HG02642 (cell line): ENCODE measurements at regions not wholly inside any gene's neighbourhood (a gene's known extent, or its start where the extent isn't known, plus 50 kb on each side); places are given as distances from the start of the nearest gene placed in this dataset.
"Not testable (repeated sequence)": the region's sequence is repeated elsewhere in the genome, so short reads cannot be mapped to it uniquely, and the experiment has no call there.

ENCODE experiments used
- ATAC-seq: cut with Tn5 transposase; IDR thresholded peaks from one replicate; pipeline ENCODE4 v1.9.1; 2021; ENCODE audit warnings: mild to moderate bottlenecking; ENCODE audit not compliant: unreplicated experiment, poor library complexity

- not testable (repeated sequence) for ATAC-seq
These were observed 111.7 kb upstream of the CCZ1B start for GRCh38 chr7:6937746-6938145.

DNA sequence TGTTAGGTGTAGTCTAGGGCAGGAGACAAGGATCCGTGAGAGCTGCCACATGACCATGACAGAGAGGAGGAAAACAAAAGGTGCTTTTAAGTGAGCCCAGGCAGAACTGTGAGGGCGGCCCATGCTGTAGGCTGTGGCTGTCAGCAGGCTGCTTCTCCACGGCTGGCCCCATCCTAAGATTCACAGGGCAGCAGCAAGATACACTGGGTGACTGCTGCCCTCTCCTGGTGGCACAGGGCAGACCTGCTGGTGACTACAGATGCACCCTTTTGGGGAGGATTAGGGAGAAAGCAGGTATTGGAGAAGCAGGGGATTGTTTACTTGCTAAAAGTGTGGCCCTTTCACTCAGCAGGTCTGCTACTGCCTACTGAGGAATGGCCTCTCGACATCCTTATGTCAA lies 112.2 kb upstream of the CCZ1B start:
- not testable (repeated sequence) for ATAC-seq

- not testable (repeated sequence) for ATAC-seq
These were observed 113.1 kb upstream of the CCZ1B start for GRCh38 chr7:6939126-6939525.

- ATAC-seq: not testable (repeated sequence)
These were observed 113.8 kb upstream of the CCZ1B start for GRCh38 chr7:6939896-6940295.

GRCh38 chr7:6946873-6947272 lies 120.8 kb upstream of the CCZ1B start:
- not testable (repeated sequence) for ATAC-seq

- not testable (repeated sequence) for ATAC-seq
These were observed 124.2 kb upstream of the CCZ1B start for GRCh38 chr7:6950231-6950630.

DNA sequence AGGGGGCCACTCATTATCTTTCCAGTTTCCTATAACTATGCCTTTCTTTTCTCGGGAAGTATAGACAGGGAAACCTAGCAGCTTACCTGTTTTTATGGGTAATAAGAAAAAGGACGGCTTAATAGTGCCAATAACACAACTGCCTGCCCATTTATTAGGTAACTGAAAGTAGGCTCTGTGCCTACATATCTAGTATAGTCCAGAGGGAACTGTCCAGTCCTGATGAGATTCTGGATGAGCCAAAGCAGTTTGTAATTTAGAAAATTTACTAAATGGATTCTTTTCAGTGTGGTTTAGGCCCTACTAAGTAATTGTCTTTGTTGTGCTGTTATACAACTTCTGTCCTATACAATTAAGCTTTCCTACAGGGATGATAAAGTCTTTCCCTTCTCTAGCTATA lies 125.5 kb upstream of the CCZ1B start:
- ATAC-seq: not testable (repeated sequence)

DNA sequence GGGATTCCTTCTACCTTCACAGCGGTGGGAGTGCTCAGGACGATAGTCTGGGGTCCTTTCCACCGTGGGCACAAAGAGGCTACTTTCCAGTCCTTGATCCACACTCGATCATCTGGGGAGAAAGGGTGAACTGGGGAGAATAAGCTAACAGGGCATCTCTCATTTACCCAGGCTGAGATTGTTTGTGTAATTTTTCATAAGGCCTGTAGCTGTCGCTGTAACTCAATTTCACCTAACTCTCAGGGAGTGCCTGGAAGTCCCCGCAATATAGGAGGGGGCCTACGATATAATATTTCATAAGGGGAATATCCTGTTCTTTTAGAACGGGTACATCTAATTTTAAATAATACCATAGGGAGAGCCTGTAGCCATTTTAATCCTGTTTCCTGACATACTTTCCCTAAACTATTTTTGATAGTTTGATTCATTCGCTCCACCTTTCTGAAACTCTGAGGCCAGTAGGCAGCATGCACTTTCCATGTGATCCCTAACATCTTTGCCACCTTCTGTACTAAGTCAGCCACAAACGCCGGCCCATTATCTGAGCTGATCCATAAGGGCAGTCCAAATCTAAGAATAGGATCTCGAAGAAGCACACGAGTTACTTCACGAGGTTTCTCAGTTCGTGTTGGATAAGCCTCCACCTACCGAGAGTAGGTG lies 127.2 kb upstream of the CCZ1B start:
- not testable (repeated sequence) for ATAC-seq

DNA sequence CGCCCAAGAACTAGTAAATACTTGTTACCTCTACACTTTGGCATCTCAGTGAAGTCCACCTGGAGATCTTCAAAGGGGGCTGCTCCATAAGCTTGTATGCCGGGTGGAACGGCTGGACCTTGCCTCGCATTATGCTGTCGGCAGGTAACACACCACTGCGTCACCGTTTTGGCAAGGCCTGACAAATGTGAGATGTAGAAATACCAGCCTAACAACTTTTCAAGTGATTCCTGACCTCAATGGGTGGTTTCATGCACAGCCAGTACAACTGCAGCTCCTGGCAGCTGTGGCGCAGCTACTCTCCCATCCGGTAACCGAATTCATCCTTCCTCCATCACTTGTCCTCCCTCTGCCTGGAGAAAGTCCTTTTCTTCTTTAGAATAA lies 127.7 kb upstream of the CCZ1B start:
- not testable (repeated sequence) for ATAC-seq

DNA sequence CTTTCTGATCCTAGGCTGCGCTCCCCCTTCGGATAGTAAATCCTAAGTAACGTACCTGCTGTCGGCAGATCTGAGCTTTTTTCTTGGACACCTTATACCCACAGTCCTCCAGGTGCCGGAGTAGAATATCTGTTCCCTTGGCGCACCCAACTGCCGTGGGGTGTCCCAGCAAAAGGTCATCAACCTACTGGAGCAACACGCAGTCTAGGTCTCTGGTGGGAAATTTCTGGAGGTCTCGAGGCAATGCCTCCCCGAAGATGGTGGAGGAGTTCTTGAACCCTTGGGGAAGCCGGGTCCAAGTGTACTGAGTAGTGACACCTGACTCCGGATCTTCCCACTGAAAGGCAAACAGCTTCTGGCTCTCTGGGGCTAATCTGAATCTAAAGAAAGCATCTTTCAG lies 129.3 kb upstream of the CCZ1B start:
- ATAC-seq: not testable (repeated sequence)

GRCh38 chr7:6955990-6956566 lies 130.0 kb upstream of the CCZ1B start:
- not testable (repeated sequence) for ATAC-seq

GRCh38 chr7:6958371-6958770 lies 132.3 kb upstream of the CCZ1B start:
- ATAC-seq: not testable (repeated sequence)

- not testable (repeated sequence) for ATAC-seq
These were observed 133.9 kb upstream of the CCZ1B start for GRCh38 chr7:6959942-6960341.

GRCh38 chr7:6962871-6963270 lies 136.8 kb upstream of the CCZ1B start:
- ATAC-seq: not testable (repeated sequence)

- ATAC-seq: not testable (repeated sequence)
These were observed 139.0 kb upstream of the CCZ1B start for GRCh38 chr7:6965051-6965450.

- not testable (repeated sequence) for ATAC-seq
These were observed 144.1 kb upstream of the CCZ1B start for GRCh38 chr7:6970180-6970579.

- not testable (repeated sequence) for ATAC-seq
These were observed 148.8 kb upstream of the CCZ1B start for GRCh38 chr7:6974876-6975275.

DNA sequence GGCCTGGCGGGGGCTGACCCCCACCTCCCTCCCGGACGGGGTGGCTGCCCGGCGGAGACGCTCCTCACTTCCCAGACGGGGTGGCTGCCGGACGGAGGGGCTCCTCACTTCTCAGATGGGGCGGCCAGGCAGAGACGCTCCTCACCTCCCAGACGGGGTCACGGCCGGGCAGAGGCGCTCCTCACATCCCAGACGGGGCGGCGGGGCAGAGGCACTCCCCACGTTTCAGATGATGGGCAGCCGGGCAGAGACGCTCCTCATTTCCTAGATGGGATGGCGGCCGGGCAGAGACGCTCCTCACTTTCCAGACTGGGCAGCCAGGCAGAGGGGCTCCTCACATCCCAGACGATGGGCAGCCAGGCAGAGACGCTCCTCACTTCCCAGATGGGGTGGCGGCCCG lies 149.3 kb upstream of the CCZ1B start:
- ATAC-seq: not testable (repeated sequence)

GRCh38 chr7:6977368-6977767 lies 151.3 kb upstream of the CCZ1B start:
- not testable (repeated sequence) for ATAC-seq

DNA sequence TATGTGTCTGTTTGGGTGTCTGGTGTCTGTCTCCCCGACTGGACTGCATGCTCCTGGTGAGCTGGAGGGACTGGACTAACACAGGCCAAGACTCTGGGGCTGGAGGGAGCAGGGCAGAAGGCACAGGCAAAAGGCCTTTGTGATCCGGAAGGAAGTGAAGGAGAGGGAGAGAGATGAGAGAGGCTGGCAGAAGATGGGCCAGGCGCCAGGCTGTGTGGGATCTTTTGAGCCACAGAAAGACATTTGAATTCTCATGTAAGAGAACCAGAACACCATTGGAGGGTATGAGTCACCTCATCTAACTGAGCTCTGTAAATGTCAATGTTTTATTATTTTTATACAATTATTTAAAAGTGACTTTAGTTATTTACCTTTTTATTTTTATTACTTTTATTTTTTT lies 152.3 kb upstream of the CCZ1B start:
- ATAC-seq: not testable (repeated sequence)

DNA sequence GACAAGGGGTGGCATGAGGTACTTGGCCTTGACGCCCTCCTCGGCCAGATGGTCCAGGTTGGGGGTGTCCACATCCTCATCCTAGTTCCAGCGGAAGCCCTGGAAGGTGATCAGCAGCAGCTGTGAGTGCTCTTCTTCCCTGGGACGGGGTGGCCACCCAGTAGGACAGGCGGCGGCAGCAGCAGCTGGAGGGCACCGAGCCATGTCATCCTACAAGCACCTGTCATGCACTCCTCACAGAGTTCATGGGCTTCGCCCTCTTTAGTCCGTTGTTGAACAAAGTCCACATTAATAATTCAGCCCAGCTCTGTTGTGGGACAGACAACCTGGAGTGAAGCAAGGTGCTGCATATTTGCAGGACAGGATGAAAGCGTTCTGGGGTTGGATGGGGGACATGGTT lies 153.4 kb upstream of the CCZ1B start:
- not testable (repeated sequence) for ATAC-seq

- ATAC-seq: not testable (repeated sequence)
These were observed 156.3 kb upstream of the CCZ1B start for GRCh38 chr7:6982375-6982774.
